ENCODE measurements at regions not wholly inside any gene's neighbourhood (a gene's known extent, or its start where the extent isn't known, plus 50 kb on each side); places are given as distances from the start of the nearest gene placed in this dataset.
"Not testable (repeated sequence)": the region's sequence is repeated elsewhere in the genome, so short reads cannot be mapped to it uniquely, and the experiment has no call there.

GRCh38 chr6:112579601-112580000 is 232.5 kb downstream of the RFPL4B start:
- no peak for DNase-seq (ENCODE audit: low spot score)

DNA sequence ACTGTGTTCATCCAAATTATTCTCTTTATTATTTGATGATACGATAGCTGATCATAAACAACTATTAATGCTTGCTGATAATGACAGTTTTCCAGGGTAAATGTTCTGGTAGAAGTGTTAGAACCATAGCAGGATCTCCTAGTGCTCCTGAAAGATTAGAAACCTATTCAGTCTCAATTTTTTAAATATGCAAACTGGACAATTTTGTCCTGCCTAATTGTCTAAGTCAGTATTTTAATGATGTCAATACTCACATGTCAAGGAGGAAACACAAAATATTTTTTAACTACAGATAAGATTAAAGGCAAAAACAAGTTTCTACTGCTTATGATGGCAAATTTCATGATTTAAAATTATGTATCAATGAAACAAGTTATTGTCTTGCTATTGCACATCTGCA is 233.9 kb downstream of the RFPL4B start:
- DNase-seq (ENCODE audit: low spot score): no peak

DNA sequence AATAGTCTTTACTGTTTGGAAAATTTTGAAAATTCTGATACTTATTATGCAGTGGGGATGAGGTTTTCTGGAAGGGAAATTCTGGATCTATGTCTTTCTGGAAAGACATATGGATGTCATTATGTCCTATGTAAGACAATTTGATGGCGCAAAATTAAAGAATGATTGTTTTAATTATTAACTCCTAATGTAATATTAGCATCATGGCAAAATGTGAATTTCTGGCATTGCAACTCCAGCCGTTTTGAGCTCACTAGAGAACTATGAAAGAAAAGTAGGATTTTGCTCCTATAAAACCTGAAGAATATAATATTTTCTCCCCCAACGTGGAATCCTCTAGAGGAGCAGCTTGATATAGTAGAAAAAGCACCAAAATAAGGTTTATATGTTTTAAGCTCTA is 243.2 kb downstream of the RFPL4B start:
- DNase-seq (ENCODE audit: low spot score): no peak

DNA sequence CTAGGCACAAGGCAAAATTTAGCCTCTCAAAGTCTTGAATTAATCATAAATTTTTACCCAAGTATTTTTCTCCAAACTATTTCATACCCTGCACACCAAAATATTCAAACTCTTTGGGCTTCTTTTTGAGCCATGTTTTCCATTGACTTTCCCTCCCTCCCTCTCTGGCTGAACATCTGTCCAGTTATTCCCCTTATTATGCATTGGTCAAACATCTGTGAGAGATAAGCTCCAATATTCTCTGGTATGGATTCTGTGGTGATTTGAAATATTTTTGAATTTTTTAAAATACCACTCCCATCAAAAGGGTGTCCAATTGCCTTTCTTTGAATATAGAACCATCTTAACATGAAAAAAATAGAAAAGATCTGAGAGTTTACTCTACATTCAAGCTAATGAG is 244.2 kb downstream of the RFPL4B start:
- no peak for DNase-seq (ENCODE audit: low spot score)

DNA sequence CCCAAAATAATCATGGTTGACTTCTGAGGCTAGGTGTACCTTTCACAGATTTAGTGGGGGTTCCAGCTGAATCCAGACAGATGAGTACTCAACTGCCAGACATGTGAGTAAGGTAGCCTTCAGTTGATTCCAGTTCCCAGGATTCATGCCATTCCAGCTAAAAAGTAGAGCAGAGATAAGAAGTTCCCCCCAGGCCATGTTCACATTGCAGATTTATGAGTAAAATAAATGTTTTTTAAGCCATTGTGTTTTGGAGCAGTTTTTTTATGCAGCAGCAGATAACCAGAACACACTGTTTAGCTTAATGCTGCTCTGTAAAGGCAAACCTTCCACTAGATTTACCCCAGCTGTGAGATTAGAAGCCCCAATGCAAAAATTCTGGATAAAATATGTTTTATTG is 245.0 kb downstream of the RFPL4B start:
- no peak for DNase-seq (ENCODE audit: low spot score)

- DNase-seq (ENCODE audit: low spot score): no peak
Measured at GRCh38 chr6:112594886-112595594, 247.9 kb downstream of the RFPL4B start.

- DNase-seq (ENCODE audit: low spot score): no peak
Measured at GRCh38 chr6:112595841-112596240, 248.7 kb downstream of the RFPL4B start.

DNA sequence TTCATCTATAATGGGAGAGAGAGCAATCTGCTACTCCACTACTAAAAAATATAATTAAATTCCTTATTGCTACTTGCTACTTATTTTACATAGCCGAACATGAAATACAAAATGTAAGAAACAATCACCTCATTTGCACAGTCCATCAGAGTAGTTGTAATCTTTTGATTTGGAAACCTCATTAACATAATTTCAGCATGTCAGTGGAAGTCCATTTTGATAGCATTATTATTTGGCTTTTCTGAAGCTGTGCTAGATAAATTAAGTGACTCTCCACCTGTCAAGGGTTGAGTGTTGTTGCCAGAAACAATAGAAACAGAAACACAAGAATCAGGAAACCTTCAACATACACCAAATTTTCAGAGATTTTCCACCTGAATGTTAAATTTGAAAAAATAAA is 250.0 kb downstream of the RFPL4B start:
- DNase-seq (ENCODE audit: low spot score): no peak

DNA sequence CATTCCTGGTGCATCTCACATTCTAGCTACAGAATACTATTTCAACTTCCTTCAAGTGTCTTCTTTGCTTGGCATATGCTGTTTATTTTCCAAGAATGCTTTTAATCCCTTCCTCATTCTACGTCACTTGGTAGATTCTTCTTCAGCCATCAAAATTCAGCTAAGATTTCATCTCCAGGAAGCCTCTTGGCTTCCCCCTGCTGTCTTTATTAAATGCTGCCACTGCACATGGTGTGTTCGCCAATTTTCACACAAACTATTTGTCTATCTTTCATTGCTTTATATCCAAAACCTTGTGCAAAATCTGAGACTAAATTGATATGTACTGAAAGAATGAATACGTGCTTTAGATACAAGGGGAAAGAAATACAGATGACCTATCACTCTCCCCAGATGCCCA is 253.0 kb downstream of the RFPL4B start:
- DNase-seq (ENCODE audit: low spot score): no peak

GRCh38 chr6:112603726-112604125 is 256.6 kb downstream of the RFPL4B start:
- no peak for DNase-seq (ENCODE audit: low spot score)

DNA sequence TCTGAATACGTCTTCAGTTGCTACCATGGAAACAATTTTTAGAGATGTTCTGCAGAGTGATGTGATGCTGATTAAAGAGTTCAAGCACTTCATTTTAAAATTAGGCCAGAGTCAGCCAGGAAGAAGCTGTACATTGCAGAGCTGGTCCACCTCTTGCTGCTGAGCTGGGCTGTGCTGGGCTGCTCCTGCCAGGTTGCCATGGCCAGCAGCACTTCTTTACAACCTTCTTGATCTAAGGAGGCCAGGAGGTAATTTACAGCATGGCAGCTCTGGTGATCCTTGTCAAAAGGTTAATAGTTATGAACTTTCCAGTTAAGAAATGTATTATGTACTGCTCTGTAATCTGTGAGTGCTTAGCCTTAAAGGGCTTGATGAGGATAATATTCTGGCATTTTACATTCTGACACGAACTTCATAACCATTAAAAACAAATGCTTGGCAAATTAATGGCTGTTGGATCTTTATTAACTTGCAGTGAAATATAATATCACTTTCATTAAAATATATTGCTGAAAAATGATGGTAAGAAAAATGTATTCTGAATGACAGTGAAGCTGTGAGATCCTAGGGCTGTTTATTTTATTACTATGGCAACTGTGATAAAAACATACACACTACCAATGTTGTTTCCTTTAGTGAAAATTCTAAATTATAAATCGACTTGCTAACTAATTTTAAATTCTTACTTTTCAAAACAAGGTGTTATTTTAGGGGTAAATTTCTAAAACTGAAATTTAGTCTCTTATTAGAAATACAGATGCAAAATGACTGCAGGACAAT is 259.7 kb downstream of the RFPL4B start:
- DNase-seq (ENCODE audit: low spot score): no peak

GRCh38 chr6:112608925-112609324 is 261.8 kb downstream of the RFPL4B start:
- not testable (repeated sequence) for DNase-seq (ENCODE audit: low spot score)

DNA sequence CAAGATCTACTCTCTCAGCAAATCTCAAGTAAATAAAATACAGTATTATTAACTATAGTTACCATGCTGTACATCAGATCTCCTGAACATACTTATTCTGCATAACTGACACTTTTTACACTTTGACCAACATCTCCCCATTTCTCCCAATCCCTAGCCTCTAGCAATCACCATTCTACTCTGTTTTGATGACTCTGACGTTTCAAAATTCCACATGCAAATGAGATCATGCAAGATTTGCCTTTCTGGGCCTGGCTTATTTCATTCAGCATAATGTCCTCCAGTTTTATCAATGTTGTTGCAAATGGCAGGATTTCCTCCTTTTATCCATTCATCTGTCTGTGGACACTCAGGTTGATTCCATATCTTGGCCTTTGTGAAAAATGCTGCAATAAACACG is 266.3 kb downstream of the RFPL4B start:
- no peak for DNase-seq (ENCODE audit: low spot score)

DNA sequence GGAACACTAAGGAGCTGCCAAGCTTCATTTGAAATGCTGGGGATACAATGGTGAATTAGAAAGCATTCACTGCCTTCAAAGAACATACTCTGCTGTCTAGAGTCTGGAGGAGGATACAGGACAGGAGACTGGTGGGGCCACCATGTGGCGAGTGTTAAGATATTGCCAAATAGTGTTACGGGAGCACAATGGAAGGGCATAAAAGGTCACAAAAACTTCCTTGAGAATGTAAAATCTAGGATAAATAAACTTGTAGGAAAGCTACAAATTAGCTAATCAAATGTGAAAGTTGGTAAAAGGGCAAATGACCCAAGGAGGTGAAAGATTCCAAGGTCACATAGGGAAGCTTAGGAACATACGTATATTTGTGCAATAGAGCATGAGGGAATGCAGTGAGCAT is 271.7 kb downstream of the RFPL4B start:
- DNase-seq (ENCODE audit: low spot score): no peak

DNA sequence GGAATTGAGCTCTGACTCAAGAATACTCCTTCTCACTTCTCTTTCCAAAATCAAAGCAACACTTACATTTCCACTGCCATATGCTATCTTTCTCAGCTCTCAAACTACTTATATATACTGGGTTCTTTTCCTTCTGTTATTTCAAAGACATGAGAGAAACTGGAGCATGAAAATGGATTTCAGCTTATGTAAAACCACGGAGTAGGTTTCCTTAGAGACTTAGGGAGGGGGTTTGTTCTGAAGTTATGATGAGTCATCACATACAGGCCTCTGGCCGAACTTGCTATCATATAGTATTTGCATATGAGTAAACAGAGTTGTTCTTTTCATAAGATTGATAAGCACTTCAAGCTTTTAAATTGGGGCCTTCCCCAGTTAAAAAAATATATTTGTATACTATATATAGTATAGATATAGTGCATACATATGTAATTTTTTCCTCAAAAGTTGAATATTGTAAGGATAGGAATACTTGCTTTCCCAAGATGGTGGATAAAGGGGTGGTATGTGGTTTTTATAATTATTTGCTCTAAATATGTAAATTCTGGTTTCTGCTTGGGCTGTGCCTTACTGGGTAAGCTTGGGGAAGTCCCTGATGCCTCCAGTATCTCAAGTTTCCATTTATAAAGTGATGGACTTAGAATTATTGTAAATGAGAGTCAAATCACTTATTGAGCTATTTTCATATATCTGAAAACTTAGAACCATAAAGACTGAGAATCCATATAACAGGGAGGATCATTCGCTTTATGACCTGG is 273.9 kb downstream of the RFPL4B start:
- DNase-seq (ENCODE audit: low spot score): peak; percentile 4

GRCh38 chr6:112622036-112622435 is 274.9 kb downstream of the RFPL4B start:
- no peak for DNase-seq (ENCODE audit: low spot score)

DNA sequence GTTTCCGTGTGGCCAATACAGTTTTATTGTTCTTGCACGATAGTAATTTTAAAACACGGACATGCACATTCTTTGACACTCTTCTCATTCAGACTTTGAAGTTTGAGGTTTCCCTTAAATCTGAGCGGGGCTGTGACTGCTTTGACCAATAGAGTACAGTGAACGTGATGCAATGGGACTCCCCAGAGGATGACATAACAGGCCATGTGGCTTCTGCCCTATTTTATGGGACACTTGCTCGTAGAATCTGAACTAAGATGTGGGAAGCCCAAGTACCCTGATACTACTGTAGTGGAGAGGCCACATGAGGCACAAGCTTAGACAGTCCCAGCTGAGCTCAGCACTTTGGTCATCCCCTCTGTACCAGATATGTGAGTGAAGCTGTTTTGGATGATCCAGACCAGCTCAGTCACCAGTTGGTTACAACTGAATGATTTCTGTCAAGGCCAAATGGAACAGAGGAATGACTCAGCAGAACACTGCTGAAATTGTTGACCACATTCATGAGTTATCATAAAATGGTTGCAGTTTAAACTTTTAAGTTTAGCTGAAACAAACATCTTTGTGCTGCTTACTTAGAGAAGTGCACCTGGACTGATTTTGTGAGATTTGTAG is 279.4 kb downstream of the RFPL4B start:
- DNase-seq (ENCODE audit: low spot score): no peak

DNA sequence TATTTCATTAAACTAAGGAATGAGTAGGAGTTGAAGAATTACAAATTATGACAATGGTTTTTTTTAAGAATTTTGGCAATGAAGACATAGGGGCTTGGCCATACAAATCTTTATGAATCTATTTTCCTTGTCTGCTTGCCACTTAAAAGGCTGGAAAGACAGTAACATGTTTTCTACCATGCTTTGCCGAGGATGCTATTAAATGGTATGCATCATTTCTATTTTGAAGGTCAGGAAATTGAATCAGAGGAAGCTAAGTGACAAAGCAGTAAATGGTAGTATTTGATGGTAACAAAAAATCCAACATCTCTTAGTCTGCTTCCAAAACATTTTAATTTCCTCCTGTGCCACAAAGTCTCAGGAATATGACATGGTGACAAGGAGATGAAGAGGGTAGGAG is 287.2 kb downstream of the RFPL4B start:
- DNase-seq (ENCODE audit: low spot score): no peak

- DNase-seq (ENCODE audit: low spot score): no peak
Measured at GRCh38 chr6:112636650-112637262, 289.6 kb downstream of the RFPL4B start.

DNA sequence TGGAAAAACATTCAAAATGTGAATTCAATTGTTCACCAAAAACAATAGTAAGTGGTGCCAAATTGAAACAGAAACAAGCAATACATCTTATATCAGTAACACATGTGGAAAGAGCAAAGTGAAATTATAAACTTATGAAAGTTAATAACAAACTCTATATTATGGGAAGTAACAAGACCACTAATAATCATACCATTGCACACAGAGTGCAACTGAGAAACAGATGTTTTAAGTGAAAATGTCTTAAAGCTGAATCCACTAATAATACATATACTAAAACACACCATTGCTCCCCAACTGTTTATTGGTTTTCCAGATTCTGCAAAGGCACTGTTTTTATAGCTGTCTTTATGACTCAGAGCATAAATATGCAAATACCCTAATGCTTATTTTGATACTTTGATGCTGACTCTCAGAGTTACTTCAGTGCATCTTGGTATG is 292.3 kb downstream of the RFPL4B start:
- DNase-seq (ENCODE audit: low spot score): no peak

GRCh38 chr6:112640891-112641290 is 293.8 kb downstream of the RFPL4B start:
- DNase-seq (ENCODE audit: low spot score): no peak

DNA sequence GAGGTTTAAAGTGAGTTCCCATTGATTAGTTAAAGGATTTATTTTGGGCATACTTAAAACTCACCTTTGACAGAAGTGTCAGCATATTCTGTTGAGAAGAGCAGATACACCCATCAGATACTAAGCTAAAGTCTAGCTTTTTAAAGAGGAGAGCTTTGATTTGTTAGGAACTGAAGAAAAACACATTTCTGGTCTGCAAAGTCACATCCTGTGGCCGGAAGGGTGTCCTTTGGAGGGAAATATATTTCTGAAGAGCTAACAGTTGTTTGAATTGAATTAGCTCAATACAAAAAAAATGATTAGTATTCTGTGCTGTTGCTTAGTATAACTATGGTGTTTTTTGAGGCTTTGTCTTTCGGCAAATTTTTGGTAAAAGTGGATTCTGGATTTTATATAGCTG is 302.7 kb downstream of the RFPL4B start:
- no peak for DNase-seq (ENCODE audit: low spot score)
